ENCODE measurements at regions not wholly inside any gene's neighbourhood (a gene's known extent, or its start where the extent isn't known, plus 50 kb on each side); places are given as distances from the start of the nearest gene placed in this dataset.

GRCh38 chr9:107210775-107211174, 72.3 kb upstream of the RAD23B start:
- DNase-seq (ENCODE audit: low read depth): no peak

GRCh38 chr9:107211284-107211923, 71.7 kb upstream of the RAD23B start:
- no peak for DNase-seq (ENCODE audit: low read depth)

- DNase-seq (ENCODE audit: low read depth): no peak
Measured at GRCh38 chr9:107212613-107213012, 70.5 kb upstream of the RAD23B start.

GRCh38 chr9:107213080-107213479, 70.0 kb upstream of the RAD23B start:
- no peak for DNase-seq (ENCODE audit: low read depth)

- peak; percentile 64 for DNase-seq (ENCODE audit: low read depth)
Measured at GRCh38 chr9:107213561-107214028, 69.5 kb upstream of the RAD23B start.

GRCh38 chr9:107214381-107214780, 68.7 kb upstream of the RAD23B start:
- DNase-seq (ENCODE audit: low read depth): no peak

GRCh38 chr9:107214915-107215314, 68.2 kb upstream of the RAD23B start:
- DNase-seq (ENCODE audit: low read depth): peak; percentile 53

- DNase-seq (ENCODE audit: low read depth): no peak
Measured at GRCh38 chr9:107215381-107215780, 67.7 kb upstream of the RAD23B start.

- DNase-seq (ENCODE audit: low read depth): no peak
Measured at GRCh38 chr9:107216329-107216728, 66.8 kb upstream of the RAD23B start.

GRCh38 chr9:107218829-107219485, 64.1 kb upstream of the RAD23B start:
- no peak for DNase-seq (ENCODE audit: low read depth)

- no peak for DNase-seq (ENCODE audit: low read depth)
Measured at GRCh38 chr9:107219486-107220077, 63.5 kb upstream of the RAD23B start.

- DNase-seq (ENCODE audit: low read depth): no peak
Measured at GRCh38 chr9:107221321-107221720, 61.8 kb upstream of the RAD23B start.

- DNase-seq (ENCODE audit: low read depth): no peak
Measured at GRCh38 chr9:107222020-107222522, 61.0 kb upstream of the RAD23B start.

GRCh38 chr9:107223381-107223780, 59.7 kb upstream of the RAD23B start:
- no peak for DNase-seq (ENCODE audit: low read depth)

GRCh38 chr9:107224252-107224651, 58.8 kb upstream of the RAD23B start:
- no peak for DNase-seq (ENCODE audit: low read depth)

- no peak for DNase-seq (ENCODE audit: low read depth)
Measured at GRCh38 chr9:107226421-107226820, 56.7 kb upstream of the RAD23B start.

- peak; percentile 37 for DNase-seq (ENCODE audit: low read depth)
Measured at GRCh38 chr9:107227774-107228173, 55.3 kb upstream of the RAD23B start.

GRCh38 chr9:107228496-107229039, 54.5 kb upstream of the RAD23B start:
- DNase-seq (ENCODE audit: low read depth): no peak

GRCh38 chr9:107229241-107229741, 53.8 kb upstream of the RAD23B start:
- no peak for DNase-seq (ENCODE audit: low read depth)
